ENCODE measurements at regions not wholly inside any gene's neighbourhood (a gene's known extent, or its start where the extent isn't known, plus 50 kb on each side); places are given as distances from the start of the nearest gene placed in this dataset.
A peak's percentile ranks its signal among the peaks of the same experiment; 100 is the strongest.

DNA sequence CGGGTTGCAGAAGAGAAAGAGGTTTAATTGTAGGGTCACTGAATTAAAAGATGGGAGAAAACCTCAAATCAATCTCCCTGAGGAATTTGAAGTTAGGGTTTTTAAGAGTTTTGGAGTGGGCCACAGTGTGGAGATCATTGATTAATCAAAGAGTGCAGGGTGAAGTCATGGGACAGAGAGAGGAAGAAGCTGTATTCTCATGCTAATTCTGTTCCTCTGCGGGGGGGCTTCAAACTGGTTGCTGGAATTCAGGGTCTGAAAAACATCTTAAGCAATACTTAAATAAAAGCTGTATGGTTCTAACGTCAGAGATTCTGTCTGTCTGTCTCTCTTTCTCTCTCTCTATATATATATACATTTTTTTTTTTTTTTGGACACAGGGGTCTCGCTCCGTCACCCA, 169.8 kb upstream of the SPATS2L start:
- H3K9me3 ChIP-seq (ENCODE audit: insufficient read depth, low read depth, low read length), result no peaks in the 10 kb centered on the region
- no peak overlapping the region for H3K27ac ChIP-seq (ENCODE audit: low read depth, low read length)
- H3K4me1 ChIP-seq (ENCODE audit: insufficient read depth, low read length), result peaks cover 8% of the 10 kb centered on the region
- H2AFZ ChIP-seq (ENCODE audit: low read depth, low read length), result no peak overlapping the region
- DNase-seq (ENCODE audit: low read depth) (no peak), FAIRE-seq (no peak)
- no peak overlapping the region for H3K9ac ChIP-seq (ENCODE audit: low read length)
- no peak overlapping the region for H3K4me2 ChIP-seq (ENCODE audit: low read length)
- TF ChIP-seq EZH2 (IDR thresholded peaks at IDR 0.05; ENCODE audit: insufficient read depth, low read length), result no peak
- TF ChIP-seq, protein P1, sequence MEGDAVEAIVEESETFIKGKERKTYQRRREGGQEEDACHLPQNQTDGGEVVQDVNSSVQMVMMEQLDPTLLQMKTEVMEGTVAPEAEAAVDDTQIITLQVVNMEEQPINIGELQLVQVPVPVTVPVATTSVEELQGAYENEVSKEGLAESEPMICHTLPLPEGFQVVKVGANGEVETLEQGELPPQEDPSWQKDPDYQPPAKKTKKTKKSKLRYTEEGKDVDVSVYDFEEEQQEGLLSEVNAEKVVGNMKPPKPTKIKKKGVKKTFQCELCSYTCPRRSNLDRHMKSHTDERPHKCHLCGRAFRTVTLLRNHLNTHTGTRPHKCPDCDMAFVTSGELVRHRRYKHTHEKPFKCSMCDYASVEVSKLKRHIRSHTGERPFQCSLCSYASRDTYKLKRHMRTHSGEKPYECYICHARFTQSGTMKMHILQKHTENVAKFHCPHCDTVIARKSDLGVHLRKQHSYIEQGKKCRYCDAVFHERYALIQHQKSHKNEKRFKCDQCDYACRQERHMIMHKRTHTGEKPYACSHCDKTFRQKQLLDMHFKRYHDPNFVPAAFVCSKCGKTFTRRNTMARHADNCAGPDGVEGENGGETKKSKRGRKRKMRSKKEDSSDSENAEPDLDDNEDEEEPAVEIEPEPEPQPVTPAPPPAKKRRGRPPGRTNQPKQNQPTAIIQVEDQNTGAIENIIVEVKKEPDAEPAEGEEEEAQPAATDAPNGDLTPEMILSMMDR (IDR thresholded peaks at IDR 0.05; ENCODE audit: insufficient read depth, low read depth, low read length), result no peak
- no peaks in the 10 kb centered on the region for H3K27me3 Mint-ChIP-seq (ENCODE audit: low read depth, unreplicated experiment)
- H3K79me2 ChIP-seq (ENCODE audit: insufficient read depth, low read length), result no peaks in the 10 kb centered on the region
- no peaks in the 10 kb centered on the region for H4K20me1 ChIP-seq (ENCODE audit: insufficient read depth, low read length)
- H3K36me3 ChIP-seq (ENCODE audit: insufficient read depth, low read length), result no peaks in the 10 kb centered on the region
- no peak overlapping the region for H3K4me3 ChIP-seq (ENCODE audit: insufficient read depth, low read depth, low read length)
- H3K27me3 ChIP-seq (ENCODE audit: insufficient read depth, low read length), result no peaks in the 10 kb centered on the region
- H3K9me3 Mint-ChIP-seq (ENCODE audit: unreplicated experiment), result no peaks in the 10 kb centered on the region
- no peak overlapping the region for H3K27ac Mint-ChIP-seq (ENCODE audit: unreplicated experiment)
- H3K4me3 Mint-ChIP-seq (ENCODE audit: unreplicated experiment), result no peak overlapping the region
- no peaks in the 10 kb centered on the region for H3K36me3 Mint-ChIP-seq (ENCODE audit: low read depth, unreplicated experiment)
- H3K4me1 Mint-ChIP-seq (ENCODE audit: low read depth, unreplicated experiment), result peaks cover 39% of the 10 kb centered on the region

DNA sequence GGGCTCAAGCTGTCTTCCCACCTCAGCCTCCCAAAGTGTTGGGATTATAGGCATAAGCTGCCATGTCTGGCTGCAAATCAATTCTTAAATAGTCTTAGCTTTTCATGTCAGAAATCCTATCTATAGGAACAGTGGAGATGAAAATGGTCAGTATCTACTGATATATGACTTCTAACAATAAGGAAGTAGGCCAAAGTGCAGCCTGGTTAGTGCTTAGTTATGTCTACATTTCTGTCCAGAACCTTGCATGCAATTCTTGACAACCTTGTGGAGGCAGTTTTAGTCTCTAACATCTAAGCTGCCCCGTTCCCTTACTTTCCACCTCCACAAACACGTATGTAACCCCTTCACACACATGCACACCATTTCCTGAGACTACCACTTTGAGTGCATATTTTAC, 169.2 kb upstream of the SPATS2L start:
- H3K9me3 ChIP-seq (ENCODE audit: insufficient read depth, low read depth, low read length), result no peaks in the 10 kb centered on the region
- FAIRE-seq, result no peak

DNA sequence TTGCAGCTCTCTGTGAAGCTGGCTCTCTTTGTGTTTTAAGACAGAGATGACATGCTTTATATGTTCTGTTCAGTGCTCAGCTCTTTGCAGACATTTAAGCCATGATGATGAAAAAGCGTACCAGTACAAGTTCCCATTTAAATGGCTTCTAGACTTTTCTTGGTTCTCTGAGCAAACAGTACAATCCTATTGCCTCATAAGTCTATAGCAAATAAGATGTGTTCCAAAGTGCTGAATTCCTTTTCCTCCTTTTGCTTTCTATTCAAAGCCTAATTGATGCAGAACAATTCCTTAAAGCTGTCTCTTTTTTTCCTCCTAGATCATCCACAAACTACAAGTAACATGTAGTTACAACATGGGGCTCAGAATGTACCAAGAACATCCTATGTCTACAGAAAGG, 168.8 kb upstream of the SPATS2L start:
- Mint-ChIP-seq H3K4me3 (ENCODE audit: unreplicated experiment) (no peak overlapping the region), H3K4me1 (ENCODE audit: low read depth, unreplicated experiment) (peaks cover 36% of the 10 kb centered on the region), H3K27ac (ENCODE audit: unreplicated experiment) (peak overlapping the region; percentile 82), H3K9me3 (ENCODE audit: unreplicated experiment) (no peaks in the 10 kb centered on the region), H3K27me3 (ENCODE audit: low read depth, unreplicated experiment) (no peaks in the 10 kb centered on the region), H3K36me3 (ENCODE audit: low read depth, unreplicated experiment) (no peaks in the 10 kb centered on the region)
- TF ChIP-seq, protein P1 (IDR thresholded peaks at IDR 0.05; ENCODE audit: insufficient read depth, low read depth, low read length), result no peak
- no peak for TF ChIP-seq EZH2 (IDR thresholded peaks at IDR 0.05; ENCODE audit: insufficient read depth, low read length)
- Histone ChIP-seq H3K4me1 (ENCODE audit: insufficient read depth, low read length) (peaks cover 8% of the 10 kb centered on the region), H4K20me1 (ENCODE audit: insufficient read depth, low read length) (no peaks in the 10 kb centered on the region), H3K4me3 (ENCODE audit: insufficient read depth, low read depth, low read length) (no peak overlapping the region), H3K9me3 (ENCODE audit: insufficient read depth, low read depth, low read length) (no peaks in the 10 kb centered on the region), H3K36me3 (ENCODE audit: insufficient read depth, low read length) (no peaks in the 10 kb centered on the region), H3K27me3 (ENCODE audit: insufficient read depth, low read length) (no peaks in the 10 kb centered on the region), H2AFZ (ENCODE audit: low read depth, low read length) (no peak overlapping the region), H3K27ac (ENCODE audit: low read depth, low read length) (peak overlapping the region; percentile 52), H3K4me2 (ENCODE audit: low read length) (peak overlapping the region; percentile 12), H3K9ac (ENCODE audit: low read length) (no peak overlapping the region), H3K79me2 (ENCODE audit: insufficient read depth, low read length) (no peaks in the 10 kb centered on the region)
- DNase-seq (ENCODE audit: low read depth) (no peak), FAIRE-seq (no peak)

More for the DNA sequence above, 169.2 kb upstream of the SPATS2L start:
- H3K4me2 ChIP-seq (ENCODE audit: low read length), result no peak overlapping the region
- H3K79me2 ChIP-seq (ENCODE audit: insufficient read depth, low read length), result no peaks in the 10 kb centered on the region
- no peak for DNase-seq (ENCODE audit: low read depth)
- peak overlapping the region; percentile 82 for H3K27ac Mint-ChIP-seq (ENCODE audit: unreplicated experiment)
- peaks cover 8% of the 10 kb centered on the region for H3K4me1 ChIP-seq (ENCODE audit: insufficient read depth, low read length)
- H3K27ac ChIP-seq (ENCODE audit: low read depth, low read length), result no peak overlapping the region
- no peaks in the 10 kb centered on the region for H3K36me3 Mint-ChIP-seq (ENCODE audit: low read depth, unreplicated experiment)
- H3K4me3 ChIP-seq (ENCODE audit: insufficient read depth, low read depth, low read length), result no peak overlapping the region
- H4K20me1 ChIP-seq (ENCODE audit: insufficient read depth, low read length), result no peaks in the 10 kb centered on the region
- no peak overlapping the region for H3K4me3 Mint-ChIP-seq (ENCODE audit: unreplicated experiment)
- no peaks in the 10 kb centered on the region for H3K27me3 Mint-ChIP-seq (ENCODE audit: low read depth, unreplicated experiment)
- H2AFZ ChIP-seq (ENCODE audit: low read depth, low read length), result no peak overlapping the region
- no peak overlapping the region for H3K9ac ChIP-seq (ENCODE audit: low read length)
- H3K9me3 Mint-ChIP-seq (ENCODE audit: unreplicated experiment), result no peaks in the 10 kb centered on the region
- no peaks in the 10 kb centered on the region for H3K36me3 ChIP-seq (ENCODE audit: insufficient read depth, low read length)
- H3K27me3 ChIP-seq (ENCODE audit: insufficient read depth, low read length), result no peaks in the 10 kb centered on the region
- TF ChIP-seq, protein P1 (IDR thresholded peaks at IDR 0.05; ENCODE audit: insufficient read depth, low read depth, low read length), result no peak
- no peak for TF ChIP-seq EZH2 (IDR thresholded peaks at IDR 0.05; ENCODE audit: insufficient read depth, low read length)
- peaks cover 36% of the 10 kb centered on the region for H3K4me1 Mint-ChIP-seq (ENCODE audit: low read depth, unreplicated experiment)

Measured in astrocyte (in vitro differentiated cells and primary cell).